CD4-positive, alpha-beta T cell treated with Interleukin-21 for 1 hour (primary cell): ENCODE measurements at regions not wholly inside any gene's neighbourhood (a gene's known extent, or its start where the extent isn't known, plus 50 kb on each side); places are given as distances from the start of the nearest gene placed in this dataset.

Experiments
- DNase-seq: peaks from one replicate; pipeline ENCODE4 v3.0.0-alpha.2; 2020

- no peak for DNase-seq
Observed at GRCh38 chr11:115911613-115912346, 407.6 kb upstream of the CADM1 start.

- no peak for DNase-seq
Observed at GRCh38 chr11:115910379-115910778, 406.2 kb upstream of the CADM1 start.

GRCh38 chr11:115906171-115906570, 402.0 kb upstream of the CADM1 start:
- DNase-seq: no peak

GRCh38 chr11:115905341-115906000, 401.3 kb upstream of the CADM1 start:
- DNase-seq: no peak

- DNase-seq: no peak
Observed at GRCh38 chr11:115903179-115903578, 399.0 kb upstream of the CADM1 start.

- no peak for DNase-seq
Observed at GRCh38 chr11:115901069-115901468, 396.9 kb upstream of the CADM1 start.

GRCh38 chr11:115900111-115900510, 395.9 kb upstream of the CADM1 start:
- DNase-seq: no peak

- DNase-seq: no peak
Observed at GRCh38 chr11:115897707-115898106, 393.5 kb upstream of the CADM1 start.

GRCh38 chr11:115896084-115896483, 391.9 kb upstream of the CADM1 start:
- no peak for DNase-seq

GRCh38 chr11:115895594-115895993, 391.4 kb upstream of the CADM1 start:
- DNase-seq: no peak

GRCh38 chr11:115894176-115894575, 390.0 kb upstream of the CADM1 start:
- no peak for DNase-seq

GRCh38 chr11:115893461-115894099, 389.4 kb upstream of the CADM1 start:
- no peak for DNase-seq

- no peak for DNase-seq
Observed at GRCh38 chr11:115892016-115892415, 387.8 kb upstream of the CADM1 start.

GRCh38 chr11:115891581-115891980, 387.4 kb upstream of the CADM1 start:
- DNase-seq: no peak

GRCh38 chr11:115890500-115890899, 386.3 kb upstream of the CADM1 start:
- no peak for DNase-seq

- DNase-seq: no peak
Observed at GRCh38 chr11:115889712-115890111, 385.5 kb upstream of the CADM1 start.

GRCh38 chr11:115887727-115888126, 383.5 kb upstream of the CADM1 start:
- DNase-seq: no peak

GRCh38 chr11:115887316-115887715, 383.1 kb upstream of the CADM1 start:
- no peak for DNase-seq

- DNase-seq: no peak
Observed at GRCh38 chr11:115886422-115886733, 382.2 kb upstream of the CADM1 start.

GRCh38 chr11:115885535-115886421, 381.6 kb upstream of the CADM1 start:
- no peak for DNase-seq

GRCh38 chr11:115884800-115885534, 380.8 kb upstream of the CADM1 start:
- no peak for DNase-seq

- DNase-seq: no peak
Observed at GRCh38 chr11:115874843-115875242, 370.6 kb upstream of the CADM1 start.

- DNase-seq: no peak
Observed at GRCh38 chr11:115873813-115874212, 369.6 kb upstream of the CADM1 start.
